Stimulated activated naive CD8-positive, alpha-beta T cell treated with anti-CD3 and anti-CD28 coated beads, Interleukin-15, amount 100 ng/mL, for 72 hours (primary cell): ENCODE measurements at regions not wholly inside any gene's neighbourhood (a gene's known extent, or its start where the extent isn't known, plus 50 kb on each side); places are given as distances from the start of the nearest gene placed in this dataset.

Experiments used
- ATAC-seq: fragments of 150-1000 bp; cut with Tn5 transposase; 2 replicates; pipeline ENCODE4 v1.10.0; 2021; ENCODE audit warnings: mild to moderate bottlenecking, moderate library complexity
- DNase-seq, 2 donors: peaks; one replicate each; pipeline ENCODE4 v3.0.0; 2021 to 2022
- H3K27ac Mint-ChIP-seq, 2 donors: one replicate each; pipeline ENCODE4 v1.8.0; 2022; ENCODE audit warnings: mild to moderate bottlenecking in 2 of 2, mixed read lengths in 2 of 2, moderate library complexity in 2 of 2
- H3K27me3 Mint-ChIP-seq: one replicate; pipeline ENCODE4 v1.8.0; 2022; ENCODE audit warnings: mixed read lengths
- H3K4me1 Mint-ChIP-seq: one replicate; pipeline ENCODE4 v1.8.0; 2022; ENCODE audit warnings: mild to moderate bottlenecking, mixed read lengths
- H3K4me3 Mint-ChIP-seq, 2 donors: one replicate each; pipeline ENCODE4 v1.8.0; 2022; ENCODE audit warnings: mild to moderate bottlenecking in 2 of 2, mixed read lengths in 2 of 2, moderate library complexity in 1 of 2
- H3K9me3 Mint-ChIP-seq, 2 donors: one replicate each; pipeline ENCODE4 v1.8.0; 2022; ENCODE audit warnings: mixed read lengths in 2 of 2

DNA sequence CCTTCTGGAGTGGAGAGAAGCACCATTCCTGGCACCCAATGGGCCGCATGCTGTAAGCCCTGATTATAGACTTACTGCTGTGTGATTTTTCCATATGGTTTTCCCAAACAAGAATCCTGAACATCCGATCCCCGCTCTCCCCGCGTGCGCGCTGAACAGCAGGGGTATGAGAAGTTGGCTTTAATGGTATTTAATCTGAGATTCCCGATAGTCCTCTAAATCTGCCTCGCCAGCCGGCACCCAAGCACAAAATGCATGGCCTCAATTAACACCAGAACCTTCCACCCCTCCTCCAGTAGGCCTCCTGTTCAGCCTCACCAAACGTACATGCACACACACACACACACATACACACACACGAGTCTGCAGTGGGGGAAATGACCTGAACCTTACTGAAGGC is 480.3 kb downstream of the BCL11A start:
- Mint-ChIP-seq H3K9me3 (no peaks in the 10 kb centered on the region), H3K27me3 (no peaks in the 10 kb centered on the region), H3K4me3 (no peak overlapping the region), H3K27ac (no peak overlapping the region), H3K4me1 (no peaks in the 10 kb centered on the region)
- ATAC-seq (no peak), DNase-seq (no peak)

DNA sequence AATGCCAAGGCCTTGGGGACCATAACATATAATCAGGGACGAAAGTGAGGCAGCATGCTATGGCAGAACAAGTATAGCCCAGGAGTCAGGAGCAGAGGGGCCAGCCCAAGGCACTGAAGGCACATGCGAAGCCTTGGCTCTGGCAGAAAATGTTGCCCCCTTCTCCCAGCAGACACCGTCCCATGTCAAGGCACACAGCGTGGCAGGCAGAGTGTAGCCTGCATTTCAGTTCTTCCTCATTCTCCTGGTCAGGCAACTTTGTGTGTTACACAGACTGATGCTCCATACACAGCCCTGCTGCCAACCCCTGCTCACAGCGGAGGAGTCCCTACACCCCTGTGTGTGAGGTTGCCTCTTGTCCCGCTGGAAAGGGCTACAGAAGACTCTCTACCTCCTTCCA is 480.8 kb downstream of the BCL11A start:
- H3K4me1 Mint-ChIP-seq, result no peaks in the 10 kb centered on the region
- ATAC-seq (no peak), DNase-seq (no peak)
- H3K27ac Mint-ChIP-seq, result no peak overlapping the region
- H3K4me3 Mint-ChIP-seq, result no peak overlapping the region
- H3K27me3 Mint-ChIP-seq, result no peaks in the 10 kb centered on the region
- no peaks in the 10 kb centered on the region for H3K9me3 Mint-ChIP-seq

DNA sequence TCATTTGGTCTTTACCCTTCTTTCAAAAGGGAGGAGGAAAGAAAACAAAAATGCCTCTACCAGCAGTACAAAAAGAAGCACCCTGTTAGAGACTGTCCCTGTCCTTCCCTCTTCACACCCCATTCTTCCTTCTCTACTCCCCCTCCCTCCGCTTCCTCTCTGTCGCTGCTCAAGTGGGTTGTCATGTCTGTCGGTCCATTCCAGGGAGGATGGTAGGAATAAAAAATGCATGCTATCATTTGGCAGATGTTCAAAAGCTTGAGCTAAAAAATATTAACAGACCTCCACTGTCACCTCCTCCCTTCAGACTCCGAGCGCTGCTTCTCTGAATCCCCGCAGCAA is 482.0 kb downstream of the BCL11A start:
- DNase-seq (no peak), ATAC-seq (no peak)
- no peak overlapping the region for H3K27ac Mint-ChIP-seq
- no peaks in the 10 kb centered on the region for H3K27me3 Mint-ChIP-seq
- no peaks in the 10 kb centered on the region for H3K9me3 Mint-ChIP-seq
- no peak overlapping the region for H3K4me3 Mint-ChIP-seq
- no peaks in the 10 kb centered on the region for H3K4me1 Mint-ChIP-seq

DNA sequence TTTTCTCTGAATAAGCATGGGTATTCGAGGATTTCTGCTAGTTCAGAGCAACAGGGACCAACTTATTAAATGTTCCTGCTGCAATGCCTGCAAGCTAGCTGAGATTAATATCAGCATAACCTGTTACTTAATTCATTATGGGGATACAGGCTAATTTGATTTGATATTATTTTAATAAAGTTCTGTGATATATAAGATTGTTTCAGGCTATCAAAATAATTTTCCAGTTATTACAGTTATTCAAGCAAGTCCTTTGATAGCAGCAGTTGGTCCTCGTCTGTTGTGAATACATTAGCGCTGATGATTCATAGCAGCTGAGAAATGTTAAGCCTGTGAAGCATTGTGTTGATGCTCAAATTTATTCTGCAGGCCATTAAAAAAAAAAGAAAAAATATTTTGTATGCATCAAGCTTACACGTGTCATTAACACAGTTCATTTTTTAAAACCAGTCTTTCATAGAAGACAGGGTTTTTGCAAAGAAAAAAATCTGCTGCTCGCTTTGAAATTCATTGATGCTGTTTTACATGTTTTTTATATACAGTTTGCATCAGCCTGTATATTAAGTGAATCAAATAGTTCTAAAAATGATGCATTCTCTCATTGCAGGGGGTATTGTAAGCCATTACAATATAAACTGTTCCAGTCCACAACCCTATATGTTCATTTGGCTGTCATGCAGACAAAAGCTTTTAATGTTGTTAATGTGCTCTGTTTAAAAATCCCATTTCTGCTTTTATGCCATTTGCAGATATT is 482.5 kb downstream of the BCL11A start:
- ATAC-seq (no peak), DNase-seq (no peak)
- Mint-ChIP-seq H3K27ac (no peak overlapping the region), H3K27me3 (no peaks in the 10 kb centered on the region), H3K4me1 (no peaks in the 10 kb centered on the region), H3K4me3 (no peak overlapping the region), H3K9me3 (no peaks in the 10 kb centered on the region)

DNA sequence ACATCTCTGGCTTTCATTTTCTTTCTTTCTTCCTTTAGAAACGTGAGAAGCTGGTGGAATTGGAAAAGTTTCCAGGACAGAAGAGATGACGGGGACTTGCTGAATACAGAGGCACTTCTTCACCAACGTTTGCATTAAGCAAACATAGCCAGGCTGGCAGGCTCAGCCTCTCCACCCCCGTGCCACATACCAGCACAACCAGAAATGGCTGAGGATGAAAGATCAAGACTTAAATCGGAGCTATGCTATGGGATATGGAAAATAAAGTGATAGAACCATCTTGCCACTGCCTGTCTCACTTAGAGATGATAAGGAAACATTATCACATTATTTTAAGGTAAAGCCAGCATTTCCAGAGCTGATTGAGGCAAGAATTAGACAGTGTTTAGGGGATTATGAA is 483.3 kb downstream of the BCL11A start:
- ATAC-seq, result no peak
- Mint-ChIP-seq H3K9me3 (no peaks in the 10 kb centered on the region), H3K4me3 (no peak overlapping the region), H3K27ac (no peak overlapping the region), H3K27me3 (no peaks in the 10 kb centered on the region), H3K4me1 (no peaks in the 10 kb centered on the region)
- DNase-seq, result no peak

DNA sequence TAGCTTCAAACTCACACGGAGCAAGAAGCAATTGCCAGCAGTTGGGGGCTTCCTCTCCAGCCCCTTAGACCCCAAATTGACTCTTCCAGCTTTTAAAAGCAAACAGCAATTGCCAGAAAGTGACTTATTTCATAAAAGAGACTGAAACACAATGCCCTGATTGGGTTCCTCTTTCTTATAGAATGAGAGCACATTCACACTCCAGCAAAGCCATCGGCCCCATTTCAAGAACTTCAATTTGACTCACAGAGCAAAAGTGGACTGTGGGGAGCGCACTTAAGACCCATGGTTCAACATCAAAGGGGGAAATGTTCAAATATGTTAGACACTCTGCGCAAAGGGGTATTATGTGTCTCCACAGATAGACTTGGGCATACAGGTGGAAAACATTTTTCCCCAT is 484.7 kb downstream of the BCL11A start:
- ATAC-seq (no peak), DNase-seq (no peak)
- Mint-ChIP-seq H3K27ac (no peak overlapping the region), H3K4me3 (no peak overlapping the region), H3K27me3 (no peaks in the 10 kb centered on the region), H3K4me1 (no peaks in the 10 kb centered on the region), H3K9me3 (no peaks in the 10 kb centered on the region)

DNA sequence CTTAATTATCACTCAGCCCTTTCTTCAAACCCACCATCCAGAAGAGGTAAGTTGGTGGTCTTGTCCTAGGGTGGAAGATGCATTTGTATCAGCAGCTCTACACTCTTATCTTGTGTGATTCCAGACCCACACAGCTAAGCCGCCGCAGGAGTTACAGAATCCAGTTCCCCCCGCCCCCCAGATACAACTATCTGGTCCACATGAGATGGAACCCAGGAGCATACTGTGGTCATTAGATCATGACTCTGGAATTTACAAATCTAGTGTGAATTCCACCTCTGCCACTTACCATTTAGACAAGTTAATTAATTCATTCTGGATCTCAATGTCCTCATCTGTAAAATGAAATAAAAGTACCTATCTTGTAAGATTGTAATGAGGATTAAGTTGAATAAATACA is 486.4 kb downstream of the BCL11A start:
- Mint-ChIP-seq H3K4me3 (no peak overlapping the region), H3K27me3 (no peaks in the 10 kb centered on the region), H3K27ac (no peak overlapping the region), H3K9me3 (no peaks in the 10 kb centered on the region), H3K4me1 (no peaks in the 10 kb centered on the region)
- DNase-seq (no peak), ATAC-seq (no peak)

DNA sequence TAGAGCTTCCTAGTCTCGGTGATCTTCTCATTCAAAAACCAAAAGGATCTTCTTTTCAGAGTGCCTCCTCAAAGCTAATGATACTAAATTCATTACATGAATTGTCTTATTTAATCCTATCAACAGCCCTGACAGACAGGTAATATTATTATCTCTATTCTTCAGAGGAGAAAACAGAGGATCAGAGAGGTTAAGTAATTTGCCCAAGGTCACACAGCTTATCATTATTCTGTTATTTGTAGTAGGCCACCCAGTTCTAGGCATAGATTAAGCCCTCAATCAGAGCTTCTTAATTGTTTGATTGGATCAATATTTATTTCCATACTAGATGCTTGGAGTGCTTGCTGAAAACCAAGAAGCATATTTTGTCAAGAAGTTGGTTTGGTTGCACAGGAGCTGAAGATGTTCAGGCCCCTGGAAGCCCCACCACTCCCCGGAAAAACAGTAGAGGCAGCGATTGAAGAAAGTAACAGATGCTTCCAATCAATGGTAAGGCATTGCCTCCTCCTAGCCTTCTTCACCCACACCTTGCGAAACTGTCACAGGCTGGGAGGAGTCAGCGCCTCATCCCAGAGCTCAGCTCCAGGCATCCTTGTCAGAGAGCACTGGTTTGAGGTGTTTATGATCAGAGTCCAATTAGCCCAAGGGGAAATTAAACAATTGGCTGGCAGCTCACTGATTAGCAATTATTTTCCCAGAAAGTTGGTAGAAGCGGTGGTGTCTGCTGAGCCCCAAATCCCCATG is 487.2 kb downstream of the BCL11A start:
- Mint-ChIP-seq H3K27ac (no peak overlapping the region), H3K4me3 (no peak overlapping the region)

DNA sequence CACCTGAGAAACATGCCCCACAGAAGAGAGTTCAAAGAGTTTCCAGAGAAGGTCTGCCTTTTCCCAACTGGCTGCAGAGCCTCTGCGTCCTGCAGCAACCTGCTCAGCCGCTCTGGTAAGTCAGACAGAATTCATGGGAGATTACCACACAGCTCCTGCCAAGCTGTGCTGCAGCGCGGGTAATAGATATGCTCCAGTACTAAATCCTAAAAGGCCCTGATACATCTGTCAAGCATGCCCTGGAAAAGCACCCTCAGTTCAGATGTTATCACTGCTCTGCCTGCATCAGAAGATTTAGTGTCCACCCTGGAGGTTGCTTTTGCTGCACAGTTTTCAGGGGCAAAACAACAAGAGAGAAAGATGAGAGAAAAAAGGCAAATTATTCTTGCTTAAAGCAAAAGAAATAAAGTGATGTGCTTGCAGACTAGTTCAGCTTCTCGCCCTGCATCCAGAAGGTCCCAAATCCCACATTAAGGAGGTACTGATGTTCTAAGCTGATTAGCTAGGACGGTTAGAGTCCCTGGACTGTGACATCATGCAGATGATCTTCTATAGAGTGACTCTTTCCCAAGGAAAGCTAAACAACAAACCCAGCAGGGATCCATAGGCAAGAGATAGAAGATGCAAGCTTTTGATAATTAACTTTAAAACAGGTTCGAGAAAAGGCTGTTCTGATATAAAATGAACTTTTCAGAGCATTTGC is 488.6 kb downstream of the BCL11A start:
- H3K27me3 Mint-ChIP-seq, result no peaks in the 10 kb centered on the region
- ATAC-seq, result no peak
- H3K9me3 Mint-ChIP-seq, result no peaks in the 10 kb centered on the region
- H3K4me3 Mint-ChIP-seq, result no peak overlapping the region
- DNase-seq, result no peak
- peak overlapping the region in 1 of 2 donors; percentile 57 for H3K27ac Mint-ChIP-seq
- no peaks in the 10 kb centered on the region for H3K4me1 Mint-ChIP-seq

More for the DNA sequence above, 487.2 kb downstream of the BCL11A start:
- Mint-ChIP-seq H3K4me1 (no peaks in the 10 kb centered on the region), H3K27me3 (no peaks in the 10 kb centered on the region), H3K9me3 (no peaks in the 10 kb centered on the region)
- no peak for ATAC-seq
- no peak for DNase-seq

DNA sequence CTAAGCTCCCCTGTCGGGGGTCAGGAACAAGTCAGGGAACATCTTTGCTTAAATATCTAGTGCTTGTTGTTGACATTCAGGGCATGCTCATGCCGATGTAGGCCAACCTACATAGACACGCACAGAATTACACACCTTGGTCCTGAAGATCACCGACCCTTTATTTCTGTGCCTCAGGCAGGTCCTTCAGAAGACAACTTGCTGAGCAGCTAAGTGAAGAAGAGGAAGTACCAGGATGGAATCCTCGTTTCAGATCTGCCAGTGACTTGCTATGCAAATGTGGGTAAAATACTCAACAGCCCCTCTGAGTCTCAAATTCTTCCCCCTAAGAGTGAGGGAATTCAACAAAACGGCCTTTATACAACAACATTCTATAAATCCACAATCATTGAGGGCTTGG is 494.7 kb downstream of the BCL11A start:
- H3K27ac Mint-ChIP-seq, result no peak overlapping the region
- ATAC-seq (no peak), DNase-seq (no peak)
- H3K9me3 Mint-ChIP-seq, result no peaks in the 10 kb centered on the region
- H3K27me3 Mint-ChIP-seq, result no peaks in the 10 kb centered on the region
- H3K4me1 Mint-ChIP-seq, result no peaks in the 10 kb centered on the region
- H3K4me3 Mint-ChIP-seq, result no peak overlapping the region

DNA sequence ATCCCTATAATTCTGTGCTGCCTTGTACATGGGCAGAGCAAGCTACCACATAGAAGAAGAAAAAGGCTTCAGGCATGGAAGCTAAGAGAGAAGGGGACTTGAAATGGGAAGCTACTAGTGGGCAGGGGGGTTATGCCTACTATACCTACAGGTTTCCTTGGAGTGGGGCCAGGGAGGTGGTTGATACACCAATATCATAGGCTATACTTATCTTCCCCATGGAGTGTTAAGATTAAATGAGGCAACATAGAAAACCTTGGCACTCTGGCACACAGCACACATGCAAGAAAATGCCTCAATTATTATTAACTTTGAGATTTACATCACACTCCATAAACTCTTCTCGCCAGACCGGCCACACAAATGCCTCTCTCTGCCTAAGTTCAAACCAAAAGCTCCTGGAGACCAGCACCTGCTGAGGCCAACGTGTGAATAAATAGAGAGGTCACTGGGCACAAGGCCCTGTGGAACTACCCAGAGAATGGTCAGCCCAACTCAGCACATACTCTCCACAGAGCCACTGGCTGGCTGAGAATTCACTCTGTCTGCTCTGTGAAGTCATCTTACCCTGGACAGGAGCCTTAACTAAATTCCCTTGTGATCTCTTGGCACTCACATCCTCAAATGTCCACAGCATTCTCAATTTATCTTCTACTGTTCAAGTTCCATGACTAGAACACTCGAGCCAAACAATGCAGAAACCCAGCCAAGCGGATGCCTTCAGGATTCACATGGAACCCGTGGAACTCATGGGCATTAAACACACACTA is 498.7 kb downstream of the BCL11A start:
- Mint-ChIP-seq H3K27ac (no peak overlapping the region), H3K4me3 (no peak overlapping the region), H3K4me1 (no peaks in the 10 kb centered on the region), H3K9me3 (no peaks in the 10 kb centered on the region), H3K27me3 (no peaks in the 10 kb centered on the region)
- no peak for ATAC-seq
- DNase-seq, result no peak

DNA sequence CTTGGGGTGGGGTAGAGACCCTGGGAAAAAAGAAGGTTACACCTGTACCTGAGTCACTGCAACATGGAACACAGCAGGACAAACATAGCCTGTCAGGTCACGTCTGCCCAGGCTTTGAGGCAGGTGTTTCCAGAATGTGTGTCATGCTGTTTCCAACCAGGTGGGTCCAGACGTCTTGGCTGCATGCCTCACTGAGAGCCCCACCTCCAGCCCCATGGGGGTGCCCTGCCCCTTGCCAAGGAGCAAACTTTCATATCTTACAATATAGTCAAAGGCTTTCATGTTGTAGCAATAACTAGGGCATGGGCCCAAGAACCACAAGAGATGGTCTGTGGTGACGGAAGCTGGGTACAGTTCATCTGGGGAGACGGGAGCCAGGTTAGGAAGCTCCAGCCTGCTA is 499.7 kb downstream of the BCL11A start:
- no peak overlapping the region for H3K4me3 Mint-ChIP-seq
- DNase-seq (no peak), ATAC-seq (no peak)
- H3K9me3 Mint-ChIP-seq, result no peaks in the 10 kb centered on the region
- no peaks in the 10 kb centered on the region for H3K4me1 Mint-ChIP-seq
- no peaks in the 10 kb centered on the region for H3K27me3 Mint-ChIP-seq
- H3K27ac Mint-ChIP-seq, result peak overlapping the region in 1 of 2 donors; percentile 61

DNA sequence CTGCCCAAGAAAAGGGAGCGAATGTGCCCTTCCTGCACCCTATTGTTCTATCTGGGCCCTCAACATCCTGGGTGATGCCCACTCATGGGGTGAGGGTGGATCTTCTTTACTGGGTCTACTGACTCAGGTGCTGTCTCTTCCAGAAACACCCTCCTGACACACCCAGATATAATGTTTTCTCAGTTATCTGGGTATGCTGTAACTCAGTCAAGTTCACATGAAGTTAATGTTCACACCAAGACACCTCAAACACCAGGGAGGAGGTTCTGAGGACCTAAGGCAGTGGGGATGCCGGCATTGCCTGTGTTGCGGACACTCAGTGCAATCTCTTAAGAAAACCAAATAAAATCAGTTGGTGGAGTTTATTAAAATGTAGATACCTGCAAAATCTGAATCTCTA is 500.9 kb downstream of the BCL11A start:
- ATAC-seq (no peak), DNase-seq (no peak)
- Mint-ChIP-seq H3K27ac (no peak overlapping the region), H3K9me3 (no peaks in the 10 kb centered on the region), H3K4me1 (no peaks in the 10 kb centered on the region), H3K27me3 (no peaks in the 10 kb centered on the region), H3K4me3 (no peak overlapping the region)

DNA sequence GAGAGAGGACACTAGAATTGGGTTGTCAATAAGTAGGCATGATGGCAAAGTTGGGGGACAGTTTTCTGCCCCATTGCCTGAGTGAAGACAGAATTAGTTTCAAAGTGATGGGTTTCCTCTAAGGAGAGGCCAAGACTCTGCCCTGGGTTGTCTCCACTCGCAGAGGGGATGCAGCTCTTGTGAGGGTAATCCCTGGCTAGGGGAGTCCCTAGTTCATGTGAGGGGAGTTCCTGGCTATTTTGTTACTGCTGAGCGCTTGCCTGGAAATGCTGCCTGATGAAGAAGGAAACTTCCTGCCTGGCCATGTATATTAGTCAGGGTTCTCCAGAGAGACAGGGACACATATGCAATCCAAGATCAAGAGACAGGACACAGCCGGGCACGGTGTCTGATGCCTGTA is 501.5 kb downstream of the BCL11A start:
- ATAC-seq, result no peak
- H3K4me1 Mint-ChIP-seq, result no peaks in the 10 kb centered on the region
- no peaks in the 10 kb centered on the region for H3K27me3 Mint-ChIP-seq
- no peak for DNase-seq
- peaks cover 0 to 4% of the 10 kb centered on the region in 2 donors for H3K9me3 Mint-ChIP-seq
- no peak overlapping the region for H3K4me3 Mint-ChIP-seq
- no peak overlapping the region for H3K27ac Mint-ChIP-seq

DNA sequence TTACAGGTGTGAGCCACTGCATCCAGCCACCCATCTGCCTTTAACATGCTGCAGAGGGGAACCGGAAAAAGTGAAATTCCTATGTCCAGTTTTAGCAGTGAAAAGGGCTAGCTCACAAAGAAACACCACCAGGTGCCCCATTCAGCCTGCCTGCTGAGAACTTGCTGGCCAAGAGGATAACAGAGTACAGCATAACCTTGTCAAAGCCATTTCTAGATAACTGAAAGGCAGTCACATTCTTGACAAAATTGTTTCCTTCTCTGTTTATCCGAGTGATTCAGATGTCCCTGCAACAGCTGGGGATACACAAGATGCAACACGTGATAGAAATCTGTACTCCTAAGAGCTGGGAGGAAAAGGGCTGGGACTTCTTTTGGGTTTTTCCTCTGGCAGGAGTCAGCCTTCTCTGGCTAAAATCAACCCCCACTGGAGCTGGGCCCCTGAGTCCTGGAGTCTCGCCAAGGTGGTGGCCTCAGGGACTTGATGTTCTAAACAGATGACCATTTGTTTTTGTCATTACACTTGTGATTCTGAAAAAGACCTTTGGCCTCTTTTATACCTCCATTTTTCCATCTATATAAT is 505.4 kb downstream of the BCL11A start:
- H3K9me3 Mint-ChIP-seq, result peaks cover 0 to 6% of the 10 kb centered on the region in 2 donors
- no peak overlapping the region for H3K27ac Mint-ChIP-seq
- ATAC-seq, result no peak

More for the DNA sequence above, 505.4 kb downstream of the BCL11A start:
- Mint-ChIP-seq H3K27me3 (no peaks in the 10 kb centered on the region), H3K4me3 (no peak overlapping the region), H3K4me1 (no peaks in the 10 kb centered on the region)
- no peak for DNase-seq
